ENCODE measurements at regions not wholly inside any gene's neighbourhood (a gene's known extent, or its start where the extent isn't known, plus 50 kb on each side); places are given as distances from the start of the nearest gene placed in this dataset.

DNA sequence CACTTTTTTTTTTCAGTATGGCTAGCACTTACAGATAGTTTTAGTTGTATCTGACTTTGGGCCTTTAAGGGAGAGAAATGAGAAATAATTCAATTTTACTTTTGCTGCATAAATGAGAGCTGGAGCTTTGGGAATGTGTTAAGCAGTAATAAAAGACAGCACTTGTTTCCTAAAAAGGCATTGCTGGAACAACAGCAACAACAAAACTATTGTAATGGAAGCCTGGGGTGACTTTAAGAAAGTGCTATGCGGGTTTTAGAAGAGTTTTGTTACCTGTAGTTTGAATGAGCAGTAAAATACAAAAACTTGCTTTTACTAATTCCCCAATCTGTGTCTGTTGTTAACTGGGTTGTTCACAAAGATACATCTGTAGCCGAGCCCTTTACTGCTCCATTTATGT is 774.0 kb upstream of the ARPP21 start:
- no peak overlapping the region for H3K9ac ChIP-seq (ENCODE audit: low read length)
- no peak overlapping the region for H3K4me3 ChIP-seq (ENCODE audit: control extremely low read depth in 1 of 5, extremely low read depth in 1 of 5, insufficient read depth in 1 of 5, low read depth in 2 of 5, low read length in 4 of 5)
- no peaks in the 10 kb centered on the region for H3K79me2 ChIP-seq (ENCODE audit: control insufficient read depth, insufficient read depth, low read length)
- intact Hi-C loops (cut with micrococcal nuclease) = no loop called here
- Mint-ChIP-seq H3K4me1 (peaks cover 5% of the 10 kb centered on the region), H3K27ac (no peak overlapping the region), H3K9me3 (ENCODE audit: insufficient read depth) (no peaks in the 10 kb centered on the region), H3K4me3 (no peak overlapping the region), H3K27me3 (no peaks in the 10 kb centered on the region)
- H2AFZ ChIP-seq (ENCODE audit: insufficient read depth, low read depth, low read length, poor library complexity, severe bottlenecking) = no peak overlapping the region
- ATAC-seq (ENCODE audit: low read depth) (no peak), DNase-seq (no peak)
- H3K27ac ChIP-seq (ENCODE audit: low read length in 2 of 2) = no peak overlapping the region
- H3K4me2 ChIP-seq (replicated peaks; ENCODE audit: low read depth, low read length, poor library complexity, severe bottlenecking) = no peak overlapping the region
- TF ChIP-seq, protein P1, sequence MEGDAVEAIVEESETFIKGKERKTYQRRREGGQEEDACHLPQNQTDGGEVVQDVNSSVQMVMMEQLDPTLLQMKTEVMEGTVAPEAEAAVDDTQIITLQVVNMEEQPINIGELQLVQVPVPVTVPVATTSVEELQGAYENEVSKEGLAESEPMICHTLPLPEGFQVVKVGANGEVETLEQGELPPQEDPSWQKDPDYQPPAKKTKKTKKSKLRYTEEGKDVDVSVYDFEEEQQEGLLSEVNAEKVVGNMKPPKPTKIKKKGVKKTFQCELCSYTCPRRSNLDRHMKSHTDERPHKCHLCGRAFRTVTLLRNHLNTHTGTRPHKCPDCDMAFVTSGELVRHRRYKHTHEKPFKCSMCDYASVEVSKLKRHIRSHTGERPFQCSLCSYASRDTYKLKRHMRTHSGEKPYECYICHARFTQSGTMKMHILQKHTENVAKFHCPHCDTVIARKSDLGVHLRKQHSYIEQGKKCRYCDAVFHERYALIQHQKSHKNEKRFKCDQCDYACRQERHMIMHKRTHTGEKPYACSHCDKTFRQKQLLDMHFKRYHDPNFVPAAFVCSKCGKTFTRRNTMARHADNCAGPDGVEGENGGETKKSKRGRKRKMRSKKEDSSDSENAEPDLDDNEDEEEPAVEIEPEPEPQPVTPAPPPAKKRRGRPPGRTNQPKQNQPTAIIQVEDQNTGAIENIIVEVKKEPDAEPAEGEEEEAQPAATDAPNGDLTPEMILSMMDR (IDR thresholded peaks at IDR 0.05) = no peak
- TF ChIP-seq EZH2 (IDR thresholded peaks at IDR 0.05; ENCODE audit: borderline replicate concordance, insufficient read depth, low read depth, low read length, poor library complexity, severe bottlenecking) = no peak
- no CpG with 5 or more reads among the region's 2 CpGs for WGBS (ENCODE audit: insufficient coverage)
- no peaks in the 10 kb centered on the region for H3K27me3 ChIP-seq (replicated peaks in 1 of 4; ENCODE audit: control extremely low read depth in 1 of 4, control insufficient read depth in 3 of 4, insufficient read depth in 4 of 4, low read length in 3 of 4)
- no peaks in the 10 kb centered on the region for H4K20me1 ChIP-seq (ENCODE audit: control insufficient read depth, insufficient read depth, low read length, poor library complexity, severe bottlenecking)
- ChIA-PET POLR2A (no interaction called here), CTCF (no interaction called here)
- H3K4me1 ChIP-seq (ENCODE audit: control insufficient read depth in 2 of 2, insufficient read depth in 2 of 2, low read length in 2 of 2) = peaks cover 0 to 5% of the 10 kb centered on the region in 2 donors
- no peaks in the 10 kb centered on the region for H3K9me3 ChIP-seq (ENCODE audit: control extremely low read depth in 1 of 3, control insufficient read depth in 2 of 3, insufficient read depth in 1 of 3, low read length in 2 of 3)
- H3K36me3 ChIP-seq (replicated peaks in 1 of 2; ENCODE audit: control extremely low read depth in 1 of 2, control insufficient read depth in 1 of 2, extremely low read depth in 1 of 2, insufficient read depth in 2 of 2, low read length in 1 of 2) = no peaks in the 10 kb centered on the region

DNA sequence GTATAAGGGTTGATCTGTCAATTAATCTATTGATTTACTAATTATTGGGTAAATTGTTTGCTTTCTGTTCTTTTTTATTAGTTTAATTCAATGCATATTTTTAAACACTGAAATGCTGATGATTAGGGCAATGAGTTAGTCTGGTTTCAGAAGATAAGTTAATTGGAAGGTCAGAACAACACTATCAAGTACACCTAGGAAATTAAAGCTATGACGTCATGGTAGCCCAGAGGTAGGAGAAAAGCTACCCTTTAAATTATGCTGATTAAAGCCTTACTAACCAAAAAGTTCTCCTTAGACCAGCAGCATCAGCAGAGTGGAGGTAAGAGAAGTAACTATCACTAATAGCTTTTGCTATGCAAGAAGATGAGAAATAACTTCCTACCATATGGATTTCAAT is 770.4 kb upstream of the ARPP21 start:
- intact Hi-C loops (cut with micrococcal nuclease) = no loop called here
- POLR2A ChIA-PET = no interaction called here
- H3K27ac Mint-ChIP-seq = no peak overlapping the region

More for the DNA sequence above, 770.4 kb upstream of the ARPP21 start:
- DNase-seq = no peak
- H4K20me1 ChIP-seq (ENCODE audit: control insufficient read depth, insufficient read depth, low read length, poor library complexity, severe bottlenecking) = no peaks in the 10 kb centered on the region
- H3K4me3 Mint-ChIP-seq = no peak overlapping the region
- CTCF ChIA-PET = no interaction called here
- TF ChIP-seq EZH2 (IDR thresholded peaks at IDR 0.05; ENCODE audit: borderline replicate concordance, insufficient read depth, low read depth, low read length, poor library complexity, severe bottlenecking) = no peak
- TF ChIP-seq, protein P1 (IDR thresholded peaks at IDR 0.05) = no peak
- no peak for ATAC-seq (ENCODE audit: low read depth)
- no peaks in the 10 kb centered on the region for H3K4me1 Mint-ChIP-seq
- H3K36me3 ChIP-seq (replicated peaks in 1 of 2; ENCODE audit: control extremely low read depth in 1 of 2, control insufficient read depth in 1 of 2, extremely low read depth in 1 of 2, insufficient read depth in 2 of 2, low read length in 1 of 2) = no peaks in the 10 kb centered on the region
- no peaks in the 10 kb centered on the region for H3K27me3 ChIP-seq (replicated peaks in 1 of 4; ENCODE audit: control extremely low read depth in 1 of 4, control insufficient read depth in 3 of 4, insufficient read depth in 4 of 4, low read length in 3 of 4)
- no peaks in the 10 kb centered on the region for H3K4me1 ChIP-seq (ENCODE audit: control insufficient read depth in 2 of 2, insufficient read depth in 2 of 2, low read length in 2 of 2)
- H3K27ac ChIP-seq (ENCODE audit: low read length in 2 of 2) = no peak overlapping the region
- H3K9me3 Mint-ChIP-seq (ENCODE audit: insufficient read depth) = no peaks in the 10 kb centered on the region
- peaks cover 0 to 3% (median 0%) of the 10 kb centered on the region in 3 donors for H3K9me3 ChIP-seq (ENCODE audit: control extremely low read depth in 1 of 3, control insufficient read depth in 2 of 3, insufficient read depth in 1 of 3, low read length in 2 of 3)
- no peak overlapping the region for H2AFZ ChIP-seq (ENCODE audit: insufficient read depth, low read depth, low read length, poor library complexity, severe bottlenecking)
- no CpG with 5 or more reads among the region's 1 CpG for WGBS (ENCODE audit: insufficient coverage)
- H3K9ac ChIP-seq (ENCODE audit: low read length) = no peak overlapping the region
- H3K4me3 ChIP-seq (ENCODE audit: control extremely low read depth in 1 of 5, extremely low read depth in 1 of 5, insufficient read depth in 1 of 5, low read depth in 2 of 5, low read length in 4 of 5) = no peak overlapping the region
- H3K27me3 Mint-ChIP-seq = no peaks in the 10 kb centered on the region
- H3K4me2 ChIP-seq (replicated peaks; ENCODE audit: low read depth, low read length, poor library complexity, severe bottlenecking) = no peak overlapping the region
- H3K79me2 ChIP-seq (ENCODE audit: control insufficient read depth, insufficient read depth, low read length) = no peaks in the 10 kb centered on the region
